D721Med (cell line): ENCODE measurements at regions not wholly inside any gene's neighbourhood (a gene's known extent, or its start where the extent isn't known, plus 50 kb on each side); places are given as distances from the start of the nearest gene placed in this dataset.

ENCODE experiments used
- DNase-seq: peaks from one replicate; pipeline ENCODE4 v3.0.0; 2011; ENCODE audit warnings: low spot score; ENCODE audit not compliant: insufficient read length
- FAIRE-seq: peaks from 2 replicates; lab custom pipeline; 2011; peaks lifted over from hg19 to GRCh38; lab: Jason Lieb, UNC
- CTCF ChIP-seq: IDR thresholded peaks from 2 replicates; pipeline ENCODE4 v1.5.1; 2012; ENCODE audit warnings: mild to moderate bottlenecking, control low read depth; ENCODE audit not compliant: insufficient read depth; ENCODE audit errors: missing control alignments

- DNase-seq (no peak), FAIRE-seq (no peak)
- no peak for TF ChIP-seq CTCF
Measured at GRCh38 chr2:550860-551567, 126.2 kb downstream of the TMEM18 start.

- no peak for DNase-seq
- TF ChIP-seq CTCF = no peak
- no peak for FAIRE-seq
Measured at GRCh38 chr2:545711-546650, 131.2 kb downstream of the TMEM18 start.

GRCh38 chr2:545228-545627 lies 132.0 kb downstream of the TMEM18 start:
- TF ChIP-seq CTCF = no peak
- no peak for FAIRE-seq

GRCh38 chr2:538646-539045 lies 138.6 kb downstream of the TMEM18 start:
- no peak for TF ChIP-seq CTCF
- no peak for FAIRE-seq
- no peak for DNase-seq

More at GRCh38 chr2:545228-545627, 132.0 kb downstream of the TMEM18 start:
- DNase-seq = no peak

GRCh38 chr2:535222-535621 lies 142.0 kb downstream of the TMEM18 start:
- no peak for DNase-seq
- TF ChIP-seq CTCF = no peak
- no peak for FAIRE-seq

GRCh38 chr2:529852-530251 lies 147.4 kb downstream of the TMEM18 start:
- FAIRE-seq = no peak
- TF ChIP-seq CTCF = no peak
- DNase-seq = no peak
